ENCODE measurements at regions not wholly inside any gene's neighbourhood (a gene's known extent, or its start where the extent isn't known, plus 50 kb on each side); places are given as distances from the start of the nearest gene placed in this dataset.

GRCh38 chr10:22765660-22766547 lies 51.5 kb upstream of the PIP4K2A start:
- FAIRE-seq = no peak

- FAIRE-seq = no peak
Observed at GRCh38 chr10:22764639-22765038, 50.3 kb upstream of the PIP4K2A start.
